SK-N-SH (cell line): ENCODE measurements at regions not wholly inside any gene's neighbourhood (a gene's known extent, or its start where the extent isn't known, plus 50 kb on each side); places are given as distances from the start of the nearest gene placed in this dataset.

ENCODE experiments used
- CTCF ChIA-PET: fragments of 300-600, 350-600 bp; formaldehyde crosslinking; extraction: SDS; loops from one replicate; lab custom pipeline; 2021; lab: Yijun Ruan, JAX
- POLR2A ChIA-PET: fragments of 350-600 bp; sonication (Branson Sonifier 250); formaldehyde crosslinking; extraction: SDS; loops from one replicate; lab custom pipeline; 2020; ENCODE audit warnings: antibody characterized with exemption, inconsistent platforms; lab: Yijun Ruan, JAX
- DNase-seq: peaks from one replicate; pipeline ENCODE4 v3.0.0; 2012
- H2AFZ ChIP-seq: fragments of 200-600 bp; sonication (generic); 2 replicates; pipeline ENCODE4 v1.8.1; 2016; ENCODE audit warnings: antibody characterized with exemption, mild to moderate bottlenecking, low read depth
- H3F3A ChIP-seq: fragments of 200-600 bp; sonication (generic); replicated peaks from 2 replicates; pipeline ENCODE3; 2016; ENCODE audit warnings: antibody characterized with exemption, mild to moderate bottlenecking; ENCODE audit not compliant: insufficient read depth
- H3K27ac ChIP-seq, 2 experiments: fragments of 200-500 bp in 1 of 2; fragments of 200-600 bp in 1 of 2; sonication (Bioruptor generic) in 1 of 2; sonication (generic), shearing (Covaris generic) in 1 of 2; 2 replicates each; pipeline versions ENCODE4 v1.5.1 to v1.6.1; 2014 to 2016; ENCODE audit warnings: low read depth in 2 of 2, inconsistent platforms in 1 of 2, low read length in 1 of 2, mild to moderate bottlenecking in 1 of 2, mixed read lengths in 1 of 2
- H3K27me3 ChIP-seq: fragments of 200-600 bp; sonication (generic), shearing (Covaris generic); 2 replicates; pipeline ENCODE4 v1.6.1; 2016; ENCODE audit warnings: mixed run types; ENCODE audit not compliant: insufficient read depth
- H3K36me3 ChIP-seq, 2 experiments: fragments of 200-500 bp in 1 of 2; fragments of 200-600 bp in 1 of 2; sonication (Bioruptor generic) in 1 of 2; sonication (generic) in 1 of 2; replicated peaks in 1 of 2; 2 replicates each; pipeline versions ENCODE3 to v1.5.1; 2014 to 2016; ENCODE audit warnings: low read length in 1 of 2, mild to moderate bottlenecking in 1 of 2; ENCODE audit not compliant: insufficient read depth in 2 of 2, control insufficient read depth in 1 of 2
- H3K4me1 ChIP-seq, 2 experiments: fragments of 200-500 bp in 1 of 2; fragments of 200-600 bp in 1 of 2; sonication (Bioruptor generic) in 1 of 2; sonication (generic), shearing (Covaris generic) in 1 of 2; 2 replicates each; pipeline versions ENCODE4 v1.5.1 to v1.6.1; 2014 to 2016; ENCODE audit warnings: low read depth in 1 of 2, low read length in 1 of 2, mixed run types in 1 of 2; ENCODE audit not compliant: insufficient read depth in 2 of 2, control insufficient read depth in 1 of 2
- H3K4me2 ChIP-seq: fragments of 200-600 bp; sonication (generic), shearing (Covaris generic); 2 replicates; pipeline ENCODE4 v1.6.1; 2017; ENCODE audit warnings: mixed run types
- H3K4me3 ChIP-seq, 2 experiments: fragments of 200-500 bp in 1 of 2; fragments of 200-600 bp in 1 of 2; sonication (Bioruptor generic) in 1 of 2; sonication (generic), shearing (Covaris generic) in 1 of 2; 2 replicates each; pipeline versions ENCODE4 v1.5.1 to v1.8.1; 2014 to 2016; ENCODE audit warnings: low read depth in 2 of 2, inconsistent platforms in 1 of 2, low read length in 1 of 2, mild to moderate bottlenecking in 1 of 2, mixed read lengths in 1 of 2, moderate library complexity in 1 of 2
- H3K79me2 ChIP-seq: fragments of 200-600 bp; sonication (generic); 2 replicates; pipeline ENCODE4 v1.8.1; 2017; ENCODE audit warnings: mild to moderate bottlenecking; ENCODE audit not compliant: insufficient read depth
- H3K9ac ChIP-seq: fragments of 200-600 bp; sonication (generic); 2 replicates; pipeline ENCODE4 v1.6.1; 2017; ENCODE audit warnings: mixed run types
- H3K9me2 ChIP-seq: fragments of 200-600 bp; sonication (generic); 2 replicates; pipeline ENCODE4 v1.6.1; 2017; ENCODE audit warnings: mixed run types
- H3K9me3 ChIP-seq: fragments of 200-600 bp; sonication (generic); 2 replicates; pipeline ENCODE4 v1.6.1; 2017; ENCODE audit warnings: mixed run types, mild to moderate bottlenecking, moderate library complexity
- H4K20me1 ChIP-seq: fragments of 200-600 bp; sonication (generic); 2 replicates; pipeline ENCODE4 v1.6.1; 2017; ENCODE audit warnings: mild to moderate bottlenecking, mixed run types; ENCODE audit not compliant: insufficient read depth
- CHD2 ChIP-seq: fragments of 150-350 bp; IDR thresholded peaks from 2 replicates; pipeline ENCODE4 v1.6.1; 2018; ENCODE audit warnings: low read length; ENCODE audit not compliant: partially characterized antibody
- EP300 ChIP-seq, 2 experiments: IDR thresholded peaks; 2 replicates each; pipeline versions ENCODE4 v1.4.0 to v1.6.1; 2012; ENCODE audit warnings: borderline replicate concordance in 1 of 2, low read depth in 1 of 2, low read length in 1 of 2
- EZH2phosphoT487 ChIP-seq: fragments of 200-600 bp; sonication (generic); IDR thresholded peaks from 2 replicates; pipeline ENCODE4 v1.6.1; 2017; ENCODE audit warnings: low read depth, mixed run types, mild to moderate bottlenecking, antibody characterized with exemption, moderate library complexity, borderline replicate concordance
- FOXJ3 ChIP-seq: sonication (generic); formaldehyde crosslinking; IDR thresholded peaks from 2 replicates; pipeline ENCODE4 v1.5.1; 2020; ENCODE audit warnings: mild to moderate bottlenecking, missing genetic modification reagents
- FOXM1 ChIP-seq: IDR thresholded peaks from 2 replicates; pipeline ENCODE4 v1.4.0; 2012; ENCODE audit warnings: low read depth, mild to moderate bottlenecking
- MAX ChIP-seq: IDR thresholded peaks from 2 replicates; pipeline ENCODE4 v1.4.0; 2012; ENCODE audit warnings: low read depth
- MEF2A ChIP-seq: IDR thresholded peaks from 2 replicates; pipeline ENCODE4 v1.4.0; 2012; ENCODE audit warnings: low read depth, borderline replicate concordance
- NFIC ChIP-seq: IDR thresholded peaks from 2 replicates; pipeline ENCODE4 v1.4.0; 2012; ENCODE audit warnings: borderline replicate concordance
- NRF1 ChIP-seq: IDR thresholded peaks from 2 replicates; pipeline ENCODE4 v1.6.1; 2012; ENCODE audit warnings: low read depth, mild to moderate bottlenecking, low read length
- POLR2AphosphoS5 ChIP-seq: IDR thresholded peaks from 2 replicates; pipeline ENCODE4 v1.6.1; 2012; ENCODE audit warnings: low read depth, low read length
- RAD21 ChIP-seq: IDR thresholded peaks from 2 replicates; pipeline ENCODE4 v1.6.1; 2012; ENCODE audit warnings: mild to moderate bottlenecking, low read length
- RCOR1 ChIP-seq: fragments of 150-350 bp; IDR thresholded peaks from 2 replicates; pipeline ENCODE4 v1.6.1; 2017; ENCODE audit warnings: antibody characterized with exemption, low read length
- RXRA ChIP-seq: IDR thresholded peaks from 2 replicates; pipeline ENCODE4 v1.4.0; 2012; ENCODE audit warnings: low read depth, mild to moderate bottlenecking, borderline replicate concordance
- TEAD4 ChIP-seq: IDR thresholded peaks from 2 replicates; pipeline ENCODE4 v1.4.0; 2012; ENCODE audit warnings: mild to moderate bottlenecking, borderline replicate concordance; ENCODE audit not compliant: insufficient read depth
- USF2 ChIP-seq: fragments of 150-350 bp; IDR thresholded peaks from 2 replicates; pipeline ENCODE4 v1.6.1; 2017; ENCODE audit warnings: antibody characterized with exemption, low read length, low read depth, borderline replicate concordance
- WGBS: methylation state at CpG from one replicate; pipeline ENCODE4 v1.1.6; 2017; ENCODE audit warnings: low lambda C conversion rate; 5-methylcytosine and 5-hydroxymethylcytosine counted together
- TF ChIP-seq, protein P1 (sequence below): fragments of 150-350 bp; IDR thresholded peaks from 2 replicates; pipeline ENCODE4 v1.6.1; 2016; ENCODE audit warnings: mild to moderate bottlenecking, low read depth, low read length
- TF ChIP-seq, protein P2 (sequence below): IDR thresholded peaks from 2 replicates; pipeline ENCODE4; 2012
- TF ChIP-seq, protein P3 (sequence below): fragments of 200-600 bp; sonication (generic); IDR thresholded peaks from 2 replicates; pipeline ENCODE4 v1.6.1; 2017; ENCODE audit warnings: antibody characterized with exemption, mild to moderate bottlenecking, moderate library complexity

GRCh38 chr12:93947486-93947885 lies 200.9 kb upstream of the PLXNC1 start:
- CTCF ChIA-PET: interaction anchor here (0.5 to 1.9 kb wide), 2 partner anchors 64 to 154 kb away, joined by 3 to 7 read pairs; no protein-coding TSS in a partner anchor
- 95% methylated on average over 3 of the region's 3 CpGs for WGBS
- no peak overlapping the region for H3K27ac ChIP-seq

More at GRCh38 chr12:93947486-93947885, 200.9 kb upstream of the PLXNC1 start:
- Histone ChIP-seq H3K4me3 (no peak overlapping the region), H3F3A (no peaks in the 10 kb centered on the region), H3K9me3 (no peaks in the 10 kb centered on the region), H3K36me3 (no peaks in the 10 kb centered on the region), H3K4me2 (no peak overlapping the region), H3K4me1 (no peaks in the 10 kb centered on the region), H4K20me1 (no peaks in the 10 kb centered on the region), H3K27me3 (no peaks in the 10 kb centered on the region), H3K79me2 (no peaks in the 10 kb centered on the region), H3K9ac (no peak overlapping the region), H2AFZ (no peak overlapping the region), H3K9me2 (no peaks in the 10 kb centered on the region)
- DNase-seq: no peak
- POLR2A ChIA-PET: no interaction called here
- TF ChIP-seq, protein P1, sequence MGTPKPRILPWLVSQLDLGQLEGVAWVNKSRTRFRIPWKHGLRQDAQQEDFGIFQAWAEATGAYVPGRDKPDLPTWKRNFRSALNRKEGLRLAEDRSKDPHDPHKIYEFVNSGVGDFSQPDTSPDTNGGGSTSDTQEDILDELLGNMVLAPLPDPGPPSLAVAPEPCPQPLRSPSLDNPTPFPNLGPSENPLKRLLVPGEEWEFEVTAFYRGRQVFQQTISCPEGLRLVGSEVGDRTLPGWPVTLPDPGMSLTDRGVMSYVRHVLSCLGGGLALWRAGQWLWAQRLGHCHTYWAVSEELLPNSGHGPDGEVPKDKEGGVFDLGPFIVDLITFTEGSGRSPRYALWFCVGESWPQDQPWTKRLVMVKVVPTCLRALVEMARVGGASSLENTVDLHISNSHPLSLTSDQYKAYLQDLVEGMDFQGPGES: no peak
- TF ChIP-seq, protein P2, sequence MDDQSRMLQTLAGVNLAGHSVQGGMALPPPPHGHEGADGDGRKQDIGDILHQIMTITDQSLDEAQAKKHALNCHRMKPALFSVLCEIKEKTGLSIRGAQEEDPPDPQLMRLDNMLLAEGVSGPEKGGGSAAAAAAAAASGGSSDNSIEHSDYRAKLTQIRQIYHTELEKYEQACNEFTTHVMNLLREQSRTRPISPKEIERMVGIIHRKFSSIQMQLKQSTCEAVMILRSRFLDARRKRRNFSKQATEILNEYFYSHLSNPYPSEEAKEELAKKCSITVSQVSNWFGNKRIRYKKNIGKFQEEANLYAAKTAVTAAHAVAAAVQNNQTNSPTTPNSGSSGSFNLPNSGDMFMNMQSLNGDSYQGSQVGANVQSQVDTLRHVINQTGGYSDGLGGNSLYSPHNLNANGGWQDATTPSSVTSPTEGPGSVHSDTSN: no peak
- TF ChIP-seq RXRA (no peak), FOXM1 (no peak), TEAD4 (no peak), NRF1 (no peak), FOXJ3 (no peak), POLR2AphosphoS5 (no peak), EP300 (IDR thresholded peaks at IDR 0.05; ENCODE audit: borderline replicate concordance in 1 of 2, low read depth in 1 of 2, low read length in 1 of 2) (no peak), NFIC (no peak), MEF2A (no peak), RAD21 (no peak), EZH2phosphoT487 (no peak), RCOR1 (no peak), CHD2 (no peak), MAX (no peak), USF2 (no peak)
- TF ChIP-seq, protein P3, sequence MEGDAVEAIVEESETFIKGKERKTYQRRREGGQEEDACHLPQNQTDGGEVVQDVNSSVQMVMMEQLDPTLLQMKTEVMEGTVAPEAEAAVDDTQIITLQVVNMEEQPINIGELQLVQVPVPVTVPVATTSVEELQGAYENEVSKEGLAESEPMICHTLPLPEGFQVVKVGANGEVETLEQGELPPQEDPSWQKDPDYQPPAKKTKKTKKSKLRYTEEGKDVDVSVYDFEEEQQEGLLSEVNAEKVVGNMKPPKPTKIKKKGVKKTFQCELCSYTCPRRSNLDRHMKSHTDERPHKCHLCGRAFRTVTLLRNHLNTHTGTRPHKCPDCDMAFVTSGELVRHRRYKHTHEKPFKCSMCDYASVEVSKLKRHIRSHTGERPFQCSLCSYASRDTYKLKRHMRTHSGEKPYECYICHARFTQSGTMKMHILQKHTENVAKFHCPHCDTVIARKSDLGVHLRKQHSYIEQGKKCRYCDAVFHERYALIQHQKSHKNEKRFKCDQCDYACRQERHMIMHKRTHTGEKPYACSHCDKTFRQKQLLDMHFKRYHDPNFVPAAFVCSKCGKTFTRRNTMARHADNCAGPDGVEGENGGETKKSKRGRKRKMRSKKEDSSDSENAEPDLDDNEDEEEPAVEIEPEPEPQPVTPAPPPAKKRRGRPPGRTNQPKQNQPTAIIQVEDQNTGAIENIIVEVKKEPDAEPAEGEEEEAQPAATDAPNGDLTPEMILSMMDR: no peak
